Activated naive CD4-positive, alpha-beta T cell treated with anti-CD3 and anti-CD28 coated beads, Interleukin-2, amount 50 U/mL, for 72 hours (primary cell): ENCODE measurements at regions not wholly inside any gene's neighbourhood (a gene's known extent, or its start where the extent isn't known, plus 50 kb on each side); places are given as distances from the start of the nearest gene placed in this dataset.

Source experiments
- ATAC-seq, 2 donors: fragments of 150-1000 bp; cut with Tn5 transposase; 2 replicates each; pipeline ENCODE4 v1.10.0; 2021; ENCODE audit warnings: mild to moderate bottlenecking in 2 of 2, moderate library complexity in 2 of 2
- DNase-seq, 2 donors: peaks; one replicate each; pipeline ENCODE4 v3.0.0; 2021 to 2022; ENCODE audit warnings: low spot score in 2 of 2
- H3K27ac Mint-ChIP-seq, 2 donors: one replicate each; pipeline ENCODE4 v1.8.0; 2022; ENCODE audit warnings: mild to moderate bottlenecking in 2 of 2, mixed read lengths in 2 of 2
- H3K36me3 Mint-ChIP-seq, 2 donors: one replicate each; pipeline ENCODE4 v1.8.0; 2022; ENCODE audit warnings: mixed read lengths in 2 of 2
- H3K9me3 Mint-ChIP-seq, 2 donors: one replicate each; pipeline ENCODE4 v1.8.0; 2022; ENCODE audit warnings: mixed read lengths in 2 of 2

- peaks cover 3 to 8% of the 10 kb centered on the region in 2 donors for H3K9me3 Mint-ChIP-seq
- H3K27ac Mint-ChIP-seq = no peak overlapping the region
- no peak for ATAC-seq
- H3K36me3 Mint-ChIP-seq = no peaks in the 10 kb centered on the region
- DNase-seq = no peak
These were observed 411.7 kb upstream of the FZD8 start for GRCh38 chr10:36053775-36054174.

- no peaks in the 10 kb centered on the region for H3K36me3 Mint-ChIP-seq
- H3K9me3 Mint-ChIP-seq = peaks cover 3 to 8% of the 10 kb centered on the region in 2 donors
- ATAC-seq (no peak), DNase-seq (no peak)
- no peak overlapping the region for H3K27ac Mint-ChIP-seq
These were observed 411.2 kb upstream of the FZD8 start for GRCh38 chr10:36053271-36053670.

GRCh38 chr10:36051500-36051991, 409.4 kb upstream of the FZD8 start:
- H3K27ac Mint-ChIP-seq = no peak overlapping the region
- no peaks in the 10 kb centered on the region for H3K36me3 Mint-ChIP-seq
- DNase-seq (no peak), ATAC-seq (no peak)
- peaks cover 3% of the 10 kb centered on the region in 2 donors for H3K9me3 Mint-ChIP-seq

GRCh38 chr10:36050763-36051499, 408.8 kb upstream of the FZD8 start:
- ATAC-seq = no peak
- no peak for DNase-seq
- H3K9me3 Mint-ChIP-seq = peaks cover 3% of the 10 kb centered on the region in 2 donors
- no peaks in the 10 kb centered on the region for H3K36me3 Mint-ChIP-seq
- H3K27ac Mint-ChIP-seq = no peak overlapping the region

GRCh38 chr10:36048780-36049179, 406.7 kb upstream of the FZD8 start:
- no peak for DNase-seq
- no peak for ATAC-seq
- Mint-ChIP-seq H3K36me3 (no peaks in the 10 kb centered on the region), H3K27ac (no peak overlapping the region), H3K9me3 (peaks cover 3 to 4% of the 10 kb centered on the region in 2 donors)

- Mint-ChIP-seq H3K27ac (no peak overlapping the region), H3K36me3 (no peaks in the 10 kb centered on the region), H3K9me3 (peaks cover 4 to 6% of the 10 kb centered on the region in 2 donors)
- no peak for DNase-seq
- ATAC-seq = no peak
These were observed 406.1 kb upstream of the FZD8 start for GRCh38 chr10:36048236-36048635.

- no peak overlapping the region for H3K27ac Mint-ChIP-seq
These were observed 400.0 kb upstream of the FZD8 start for GRCh38 chr10:36042135-36042534.

GRCh38 chr10:36038316-36038955, 396.3 kb upstream of the FZD8 start:
- no peak for DNase-seq
- H3K36me3 Mint-ChIP-seq = no peaks in the 10 kb centered on the region
- no peak overlapping the region for H3K27ac Mint-ChIP-seq
- H3K9me3 Mint-ChIP-seq = peaks cover 3 to 14% of the 10 kb centered on the region in 2 donors
- ATAC-seq = no peak

More at GRCh38 chr10:36042135-36042534, 400.0 kb upstream of the FZD8 start:
- Mint-ChIP-seq H3K36me3 (no peaks in the 10 kb centered on the region), H3K9me3 (peaks cover 9 to 10% of the 10 kb centered on the region in 2 donors)
- no peak for ATAC-seq
- DNase-seq = no peak

GRCh38 chr10:36036137-36036536, 394.0 kb upstream of the FZD8 start:
- Mint-ChIP-seq H3K9me3 (peaks cover 0 to 14% of the 10 kb centered on the region in 2 donors), H3K36me3 (no peaks in the 10 kb centered on the region), H3K27ac (no peak overlapping the region)
- DNase-seq = no peak
- ATAC-seq = no peak

- DNase-seq = no peak
- no peak overlapping the region for H3K27ac Mint-ChIP-seq
- H3K36me3 Mint-ChIP-seq = no peaks in the 10 kb centered on the region
- ATAC-seq = no peak
- H3K9me3 Mint-ChIP-seq = peaks cover 0 to 8% of the 10 kb centered on the region in 2 donors
These were observed 391.7 kb upstream of the FZD8 start for GRCh38 chr10:36033808-36034207.

- no peak overlapping the region for H3K27ac Mint-ChIP-seq
- no peak for ATAC-seq
- H3K36me3 Mint-ChIP-seq = no peaks in the 10 kb centered on the region
- DNase-seq = no peak
- peaks cover 11 to 14% of the 10 kb centered on the region in 2 donors for H3K9me3 Mint-ChIP-seq
These were observed 388.4 kb upstream of the FZD8 start for GRCh38 chr10:36030516-36030915.

- DNase-seq = no peak
- Mint-ChIP-seq H3K27ac (no peak overlapping the region), H3K9me3 (peaks cover 8 to 18% of the 10 kb centered on the region in 2 donors), H3K36me3 (no peaks in the 10 kb centered on the region)
- ATAC-seq = no peak
These were observed 384.7 kb upstream of the FZD8 start for GRCh38 chr10:36026656-36027390.

GRCh38 chr10:36026081-36026480, 384.0 kb upstream of the FZD8 start:
- H3K36me3 Mint-ChIP-seq = no peaks in the 10 kb centered on the region
- peak overlapping the region in 1 of 2 donors; percentile 16 for H3K27ac Mint-ChIP-seq
- ATAC-seq (no peak), DNase-seq (no peak)
- H3K9me3 Mint-ChIP-seq = peaks cover 8 to 18% of the 10 kb centered on the region in 2 donors

GRCh38 chr10:36023939-36024338, 381.8 kb upstream of the FZD8 start:
- no peak for ATAC-seq
- no peak overlapping the region for H3K27ac Mint-ChIP-seq
- DNase-seq = no peak
- H3K36me3 Mint-ChIP-seq = no peaks in the 10 kb centered on the region
- H3K9me3 Mint-ChIP-seq = peaks cover 8 to 18% of the 10 kb centered on the region in 2 donors

GRCh38 chr10:36021096-36021495, 379.0 kb upstream of the FZD8 start:
- H3K27ac Mint-ChIP-seq = no peak overlapping the region
- DNase-seq = no peak
- H3K36me3 Mint-ChIP-seq = no peaks in the 10 kb centered on the region
- ATAC-seq = no peak
- peaks cover 0 to 6% of the 10 kb centered on the region in 2 donors for H3K9me3 Mint-ChIP-seq

- H3K36me3 Mint-ChIP-seq = no peaks in the 10 kb centered on the region
- ATAC-seq = no peak
- no peak overlapping the region for H3K27ac Mint-ChIP-seq
- H3K9me3 Mint-ChIP-seq = peaks cover 0 to 8% of the 10 kb centered on the region in 2 donors
- DNase-seq = no peak
These were observed 377.7 kb upstream of the FZD8 start for GRCh38 chr10:36019749-36020148.

- no peak for ATAC-seq
These were observed 376.9 kb upstream of the FZD8 start for GRCh38 chr10:36018996-36019395.

More at GRCh38 chr10:36018996-36019395, 376.9 kb upstream of the FZD8 start:
- DNase-seq = no peak
- Mint-ChIP-seq H3K27ac (no peak overlapping the region), H3K36me3 (no peaks in the 10 kb centered on the region), H3K9me3 (peaks cover 5 to 10% of the 10 kb centered on the region in 2 donors)
